Stomach (tissue), 4 donors: ENCODE measurements at regions not wholly inside any gene's neighbourhood (a gene's known extent, or its start where the extent isn't known, plus 50 kb on each side); places are given as distances from the start of the nearest gene placed in this dataset.

ENCODE experiments used
- CTCF ChIP-seq, 7 experiments: fragments of 450-650 bp in 4 of 7; fragments of 200-600 bp in 3 of 7; sonication (generic) in 3 of 7; IDR thresholded peaks; one replicate each; pipeline ENCODE4 v1.5.1; 2016 to 2019; ENCODE audit warnings: antibody characterized with exemption in 7 of 7, control low read depth in 2 of 7, mild to moderate bottlenecking in 1 of 7
- POLR2A ChIP-seq, 4 donors: fragments of 450-650 bp; IDR thresholded peaks; one replicate each; pipeline ENCODE4 v1.6.1; 2016; ENCODE audit warnings: antibody characterized with exemption in 4 of 4, control low read depth in 2 of 4, mild to moderate bottlenecking in 1 of 4, moderate library complexity in 1 of 4
- POLR2AphosphoS5 ChIP-seq, 3 donors: sonication (generic); formaldehyde crosslinking; IDR thresholded peaks; one replicate each; pipeline ENCODE4 v1.6.1; 2016; ENCODE audit warnings: antibody characterized with exemption in 3 of 3

GRCh38 chr5:88558366-88558765 lies 289.7 kb upstream of the TMEM161B start:
- TF ChIP-seq CTCF (IDR thresholded peaks at IDR 0.05), result no peak
- no peak for TF ChIP-seq POLR2AphosphoS5 (IDR thresholded peaks at IDR 0.05)
- no peak for TF ChIP-seq POLR2A (IDR thresholded peaks at IDR 0.05)
